BJ (cell line): ENCODE measurements at regions not wholly inside any gene's neighbourhood (a gene's known extent, or its start where the extent isn't known, plus 50 kb on each side); places are given as distances from the start of the nearest gene placed in this dataset.
"Not testable (repeated sequence)": the region's sequence is repeated elsewhere in the genome, so short reads cannot be mapped to it uniquely, and the experiment has no call there.

Experiments used
- CTCF ChIA-PET: fragments of 350-600 bp; formaldehyde crosslinking; extraction: SDS; loops from one replicate; lab custom pipeline; 2021; ENCODE audit warnings: antibody characterized with exemption, inconsistent platforms; lab: Yijun Ruan, JAX
- POLR2A ChIA-PET: fragments of 300-600 bp; sonication (Branson Sonifier 250); formaldehyde crosslinking; extraction: SDS; loops from one replicate; lab custom pipeline; 2021; ENCODE audit warnings: antibody characterized with exemption; lab: Charles Lee
- DNase-seq: peaks from one replicate; pipeline ENCODE4 v3.0.0-alpha.2; 2011; ENCODE audit warnings: low read depth
- H3K27me3 ChIP-seq: 2 replicates; pipeline ENCODE4 v1.6.0; 2011; ENCODE audit warnings: low read length; ENCODE audit not compliant: control insufficient read depth, insufficient read depth
- H3K36me3 ChIP-seq: 2 replicates; pipeline ENCODE4 v1.5.1; 2011; ENCODE audit warnings: low read length; ENCODE audit not compliant: control insufficient read depth, insufficient read depth
- H3K4me3 ChIP-seq: 2 replicates; pipeline ENCODE4 v1.5.1; 2011; ENCODE audit warnings: low read depth, mild to moderate bottlenecking, control low read depth, low read length
- TF ChIP-seq, protein P1 (sequence below): IDR thresholded peaks from 2 replicates; pipeline ENCODE4 v1.5.1; 2011; ENCODE audit warnings: low read depth, mild to moderate bottlenecking, control low read depth, inconsistent platforms, low read length, moderate library complexity; ENCODE audit not compliant: insufficient read depth

- no peak overlapping the region for H3K4me3 ChIP-seq
- H3K27me3 ChIP-seq: 0 out of 2 replicates have a peak, but pooled peaks cover 2% of the 10 kb centered on the region
- TF ChIP-seq, protein P1, sequence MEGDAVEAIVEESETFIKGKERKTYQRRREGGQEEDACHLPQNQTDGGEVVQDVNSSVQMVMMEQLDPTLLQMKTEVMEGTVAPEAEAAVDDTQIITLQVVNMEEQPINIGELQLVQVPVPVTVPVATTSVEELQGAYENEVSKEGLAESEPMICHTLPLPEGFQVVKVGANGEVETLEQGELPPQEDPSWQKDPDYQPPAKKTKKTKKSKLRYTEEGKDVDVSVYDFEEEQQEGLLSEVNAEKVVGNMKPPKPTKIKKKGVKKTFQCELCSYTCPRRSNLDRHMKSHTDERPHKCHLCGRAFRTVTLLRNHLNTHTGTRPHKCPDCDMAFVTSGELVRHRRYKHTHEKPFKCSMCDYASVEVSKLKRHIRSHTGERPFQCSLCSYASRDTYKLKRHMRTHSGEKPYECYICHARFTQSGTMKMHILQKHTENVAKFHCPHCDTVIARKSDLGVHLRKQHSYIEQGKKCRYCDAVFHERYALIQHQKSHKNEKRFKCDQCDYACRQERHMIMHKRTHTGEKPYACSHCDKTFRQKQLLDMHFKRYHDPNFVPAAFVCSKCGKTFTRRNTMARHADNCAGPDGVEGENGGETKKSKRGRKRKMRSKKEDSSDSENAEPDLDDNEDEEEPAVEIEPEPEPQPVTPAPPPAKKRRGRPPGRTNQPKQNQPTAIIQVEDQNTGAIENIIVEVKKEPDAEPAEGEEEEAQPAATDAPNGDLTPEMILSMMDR: no peak
- no peak for DNase-seq
- H3K36me3 ChIP-seq: no peaks in the 10 kb centered on the region
- ChIA-PET POLR2A (no interaction called here), CTCF (interaction anchor here (0.9 to 1.4 kb wide), 3 partner anchors 11 to 23 kb away, joined by 3 to 4 read pairs (median 3); no protein-coding TSS in a partner anchor)
These were observed 91.5 kb downstream of the SPRY4 start for GRCh38 chr5:142233083-142234032.

GRCh38 chr5:142230949-142231348, 93.9 kb downstream of the SPRY4 start:
- H3K27me3 ChIP-seq, CTCF ChIA-PET, H3K4me3 ChIP-seq, H3K36me3 ChIP-seq, POLR2A ChIA-PET, DNase-seq: not testable (repeated sequence)

DNA sequence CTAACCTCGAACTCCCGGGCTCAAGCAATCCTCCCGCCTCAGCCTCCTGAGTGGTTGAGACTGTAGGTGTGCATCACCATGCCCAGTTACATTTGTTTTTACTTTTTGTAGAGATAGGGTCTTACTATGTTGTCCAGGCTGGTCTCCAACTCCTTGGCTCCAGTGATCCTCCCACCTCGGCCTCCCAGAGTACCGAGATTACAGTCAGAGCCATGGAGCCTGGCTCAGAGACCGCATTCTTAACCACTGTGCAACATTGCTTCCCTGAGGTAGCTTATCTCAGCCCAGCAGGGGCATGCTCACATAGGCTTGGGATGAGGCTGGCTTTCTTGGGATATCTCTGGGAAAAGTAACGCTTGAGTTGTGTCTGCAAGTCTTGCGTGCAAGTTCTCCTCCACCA, 99.7 kb downstream of the SPRY4 start:
- CTCF ChIA-PET: interaction anchor here (0.8 kb wide), 1 partner anchor 324 kb away, joined by 5 read pairs; no protein-coding TSS in a partner anchor
- DNase-seq: no peak
- no peak overlapping the region for H3K4me3 ChIP-seq
- TF ChIP-seq, protein P1: no peak
- peaks cover 7% of the 10 kb centered on the region for H3K27me3 ChIP-seq
- H3K36me3 ChIP-seq: no peaks in the 10 kb centered on the region
- POLR2A ChIA-PET: interaction anchor here (0.6 kb wide), 1 partner anchor 204 kb away, joined by 4 read pairs; no protein-coding TSS in a partner anchor

DNA sequence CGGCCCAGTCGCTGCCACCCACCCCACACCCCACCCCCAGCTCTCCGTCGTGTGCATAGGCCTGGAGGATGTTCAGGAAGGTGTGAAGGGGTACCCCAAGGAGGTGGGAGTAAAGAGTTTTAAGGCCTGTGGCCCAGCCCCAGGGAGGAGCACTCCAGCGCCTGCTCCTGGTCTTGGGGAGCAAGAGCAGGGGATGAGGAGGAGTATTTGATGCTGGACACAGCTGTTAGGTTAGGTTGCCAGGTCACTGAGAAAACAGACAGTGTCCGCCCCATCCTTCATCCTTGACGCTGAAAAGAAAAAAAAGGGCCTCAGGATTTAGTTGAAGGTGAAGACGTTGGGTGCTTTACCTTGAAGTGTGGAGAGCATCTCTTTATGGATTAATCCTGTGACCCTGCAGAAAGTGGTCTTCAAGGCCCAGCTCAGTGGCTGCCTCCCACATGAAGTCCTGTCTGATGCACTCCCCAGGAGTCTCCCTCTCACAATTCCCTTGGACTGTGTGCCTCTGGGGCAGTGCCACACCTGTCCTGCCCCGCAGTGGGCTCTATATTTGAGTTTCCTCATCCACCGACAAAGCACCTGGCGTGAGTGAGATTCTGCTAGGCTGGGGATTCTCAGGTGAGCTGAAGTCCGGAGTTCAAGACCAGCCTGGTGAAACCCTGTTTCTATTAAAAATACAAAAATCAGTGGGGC, 101.8 kb downstream of the SPRY4 start:
- H3K4me3 ChIP-seq: no peak overlapping the region
- CTCF ChIA-PET: interaction anchor here (0.6 to 1.0 kb wide), 2 partner anchors 10 to 271 kb away, joined by 3 read pairs; no protein-coding TSS in a partner anchor

DNA sequence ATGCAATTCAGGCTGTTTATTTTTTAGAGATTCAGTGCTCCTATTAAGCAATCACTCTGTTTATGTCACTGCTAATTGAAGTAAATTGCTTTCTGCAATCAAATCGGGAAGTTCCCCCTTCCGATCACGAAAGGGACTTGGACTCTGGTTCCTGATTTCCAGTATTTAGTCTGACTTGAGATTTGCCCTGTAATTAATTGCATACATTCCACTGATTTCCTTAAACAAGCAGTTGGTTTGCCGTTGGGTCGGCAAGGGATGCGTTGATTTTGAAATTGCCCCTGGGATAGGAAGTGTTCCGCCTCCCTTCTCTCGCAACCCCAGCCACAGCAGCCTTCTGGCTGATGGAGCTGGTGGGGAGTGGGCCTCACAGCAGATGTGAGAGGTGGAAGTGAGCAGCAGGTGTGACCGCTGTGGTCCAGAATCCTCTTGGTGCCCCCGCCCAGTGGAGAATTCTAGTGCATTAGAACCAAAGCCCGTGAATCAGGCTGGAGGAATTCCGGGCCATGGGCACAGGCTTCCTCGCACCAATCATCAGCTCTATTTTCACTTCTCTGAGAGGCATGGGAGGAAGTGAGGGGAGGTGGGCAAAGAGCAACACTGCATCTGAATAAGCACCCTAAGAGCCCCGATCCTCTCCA, 102.5 kb downstream of the SPRY4 start:
- TF ChIP-seq, protein P1: no peak
- POLR2A ChIA-PET: no interaction called here
- no peaks in the 10 kb centered on the region for H3K36me3 ChIP-seq
- H3K4me3 ChIP-seq: no peak overlapping the region
- H3K27me3 ChIP-seq: peaks cover 12% of the 10 kb centered on the region
- DNase-seq: no peak
- CTCF ChIA-PET: interaction anchor here (0.6 to 1.0 kb wide), 2 partner anchors 10 to 272 kb away, joined by 3 read pairs; no protein-coding TSS in a partner anchor

More for the DNA sequence above, 101.8 kb downstream of the SPRY4 start:
- no peak for DNase-seq
- peaks cover 7% of the 10 kb centered on the region for H3K27me3 ChIP-seq
- H3K36me3 ChIP-seq: no peaks in the 10 kb centered on the region
- TF ChIP-seq, protein P1: no peak
- POLR2A ChIA-PET: no interaction called here
